ENCODE measurements at regions not wholly inside any gene's neighbourhood (a gene's known extent, or its start where the extent isn't known, plus 50 kb on each side); places are given as distances from the start of the nearest gene placed in this dataset.

DNA sequence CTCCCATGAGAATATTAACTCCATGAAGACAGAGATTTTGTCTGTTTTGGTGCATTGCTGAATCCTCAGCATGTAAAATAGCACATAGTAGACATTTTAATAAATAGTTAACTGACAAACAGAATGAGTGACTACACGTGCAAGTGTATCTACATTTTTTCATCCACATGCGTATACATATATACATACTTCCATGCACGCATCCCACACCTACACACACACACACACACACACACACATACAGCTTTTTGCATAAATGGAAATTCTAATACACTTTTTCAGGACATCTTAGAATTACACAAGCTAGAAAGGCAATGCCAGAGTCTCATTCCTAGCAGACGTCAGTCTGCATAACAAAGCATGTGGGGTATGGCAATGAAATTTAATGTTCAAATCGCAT, 139.7 kb upstream of the LRFN2 start:
- H3K9me3 ChIP-seq (ENCODE audit: low read length), result no peaks in the 10 kb centered on the region
- H4K20me1 ChIP-seq (ENCODE audit: insufficient read depth, low read length), result no peaks in the 10 kb centered on the region
- peaks cover 14% of the 10 kb centered on the region; the same call in 1 of the 2 replicates for H3K4me1 ChIP-seq (ENCODE audit: insufficient read depth, low read length)
- TF ChIP-seq, protein P1, sequence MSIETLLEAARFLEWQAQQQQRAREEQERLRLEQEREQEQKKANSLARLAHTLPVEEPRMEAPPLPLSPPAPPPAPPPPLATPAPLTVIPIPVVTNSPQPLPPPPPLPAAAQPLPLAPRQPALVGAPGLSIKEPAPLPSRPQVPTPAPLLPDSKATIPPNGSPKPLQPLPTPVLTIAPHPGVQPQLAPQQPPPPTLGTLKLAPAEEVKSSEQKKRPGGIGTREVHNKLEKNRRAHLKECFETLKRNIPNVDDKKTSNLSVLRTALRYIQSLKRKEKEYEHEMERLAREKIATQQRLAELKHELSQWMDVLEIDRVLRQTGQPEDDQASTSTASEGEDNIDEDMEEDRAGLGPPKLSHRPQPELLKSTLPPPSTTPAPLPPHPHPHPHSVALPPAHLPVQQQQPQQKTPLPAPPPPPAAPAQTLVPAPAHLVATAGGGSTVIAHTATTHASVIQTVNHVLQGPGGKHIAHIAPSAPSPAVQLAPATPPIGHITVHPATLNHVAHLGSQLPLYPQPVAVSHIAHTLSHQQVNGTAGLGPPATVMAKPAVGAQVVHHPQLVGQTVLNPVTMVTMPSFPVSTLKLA (IDR thresholded peaks at IDR 0.05), result 0 out of 2 replicates have a peak, but pooled peaks have one; percentile 26
- TF ChIP-seq TBX3 (IDR thresholded peaks at IDR 0.05; ENCODE audit: borderline replicate concordance), result no peak
- no peak overlapping the region for H3K4me3 ChIP-seq (replicated peaks in 1 of 3; ENCODE audit: insufficient read depth in 1 of 3, low read depth in 2 of 3, low read length in 3 of 3)
- ChIA-PET POLR2A (no interaction called here), CTCF (ENCODE audit: low intra/inter-chr PET ratio, low total read pairs) (no interaction called here)
- no peak overlapping the region for H2AFZ ChIP-seq (ENCODE audit: low read length)
- no peak for ATAC-seq
- in situ Hi-C loops (cut with HindIII; ENCODE audit: extremely low pct_ligation_motif_present, low pct_unique_long_range_greater_than_20kb) (no loop called here), intact Hi-C loops (cut with micrococcal nuclease; ENCODE audit: unreplicated experiment) (no loop called here)
- no peak overlapping the region for H3K27ac ChIP-seq (ENCODE audit: extremely low read length, insufficient read depth, low read length)
- no peak for DNase-seq (ENCODE audit: low spot score)
- H3K4me2 ChIP-seq (ENCODE audit: low read depth, low read length), result no peak overlapping the region
- H3K27me3 ChIP-seq (ENCODE audit: control insufficient read depth in 1 of 2, insufficient read depth in 2 of 2, low read length in 2 of 2), result 0 out of 5 replicates have a peak, but pooled peaks cover 0 to 11% of the 10 kb centered on the region in 2 experiments
- no peaks in the 10 kb centered on the region for H3K79me2 ChIP-seq (ENCODE audit: insufficient read depth, low read length)
- WGBS (ENCODE audit: low lambda C conversion rate), result 28% methylated on average over 5 of the region's 5 CpGs
- no peaks in the 10 kb centered on the region for H3K36me3 ChIP-seq (replicated peaks in 1 of 2; ENCODE audit: control insufficient read depth in 1 of 2, insufficient read depth in 2 of 2, low read length in 2 of 2)
- no peak for FAIRE-seq
- no TSS peak for BruUV-seq (replicated peaks)
- H3K9ac ChIP-seq (ENCODE audit: insufficient read depth, low read depth, low read length), result no peak overlapping the region

DNA sequence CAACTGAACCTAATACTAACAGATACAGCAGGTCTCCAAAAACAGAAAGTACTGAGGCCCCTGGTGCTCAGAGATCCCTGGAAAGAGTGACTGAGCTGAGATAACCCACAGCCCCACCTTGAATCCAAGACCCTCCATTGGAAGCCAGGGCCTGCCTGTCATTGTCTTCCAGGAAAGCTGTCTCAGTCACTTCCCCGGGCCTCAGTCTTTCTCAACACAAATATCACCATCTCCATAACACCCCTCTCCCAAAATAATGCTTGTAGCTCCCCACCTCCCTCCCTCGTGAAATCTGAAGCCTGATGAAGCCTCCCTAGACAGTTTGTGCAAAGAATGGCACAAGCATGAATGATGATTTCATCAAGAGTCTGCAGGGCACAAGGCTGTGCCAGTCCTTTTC, 138.2 kb upstream of the LRFN2 start:
- POLR2A ChIA-PET, result no interaction called here
- no TSS peak for BruUV-seq (replicated peaks)
- no peak overlapping the region for H3K4me2 ChIP-seq (ENCODE audit: low read depth, low read length)
- no peak for TF ChIP-seq ATM (IDR thresholded peaks at IDR 0.05; ENCODE audit: borderline replicate concordance)
- no peak for TF ChIP-seq ZNF782 (CRISPR knock-in tag; IDR thresholded peaks at IDR 0.05; ENCODE audit: borderline replicate concordance)
- TF ChIP-seq, protein P2, sequence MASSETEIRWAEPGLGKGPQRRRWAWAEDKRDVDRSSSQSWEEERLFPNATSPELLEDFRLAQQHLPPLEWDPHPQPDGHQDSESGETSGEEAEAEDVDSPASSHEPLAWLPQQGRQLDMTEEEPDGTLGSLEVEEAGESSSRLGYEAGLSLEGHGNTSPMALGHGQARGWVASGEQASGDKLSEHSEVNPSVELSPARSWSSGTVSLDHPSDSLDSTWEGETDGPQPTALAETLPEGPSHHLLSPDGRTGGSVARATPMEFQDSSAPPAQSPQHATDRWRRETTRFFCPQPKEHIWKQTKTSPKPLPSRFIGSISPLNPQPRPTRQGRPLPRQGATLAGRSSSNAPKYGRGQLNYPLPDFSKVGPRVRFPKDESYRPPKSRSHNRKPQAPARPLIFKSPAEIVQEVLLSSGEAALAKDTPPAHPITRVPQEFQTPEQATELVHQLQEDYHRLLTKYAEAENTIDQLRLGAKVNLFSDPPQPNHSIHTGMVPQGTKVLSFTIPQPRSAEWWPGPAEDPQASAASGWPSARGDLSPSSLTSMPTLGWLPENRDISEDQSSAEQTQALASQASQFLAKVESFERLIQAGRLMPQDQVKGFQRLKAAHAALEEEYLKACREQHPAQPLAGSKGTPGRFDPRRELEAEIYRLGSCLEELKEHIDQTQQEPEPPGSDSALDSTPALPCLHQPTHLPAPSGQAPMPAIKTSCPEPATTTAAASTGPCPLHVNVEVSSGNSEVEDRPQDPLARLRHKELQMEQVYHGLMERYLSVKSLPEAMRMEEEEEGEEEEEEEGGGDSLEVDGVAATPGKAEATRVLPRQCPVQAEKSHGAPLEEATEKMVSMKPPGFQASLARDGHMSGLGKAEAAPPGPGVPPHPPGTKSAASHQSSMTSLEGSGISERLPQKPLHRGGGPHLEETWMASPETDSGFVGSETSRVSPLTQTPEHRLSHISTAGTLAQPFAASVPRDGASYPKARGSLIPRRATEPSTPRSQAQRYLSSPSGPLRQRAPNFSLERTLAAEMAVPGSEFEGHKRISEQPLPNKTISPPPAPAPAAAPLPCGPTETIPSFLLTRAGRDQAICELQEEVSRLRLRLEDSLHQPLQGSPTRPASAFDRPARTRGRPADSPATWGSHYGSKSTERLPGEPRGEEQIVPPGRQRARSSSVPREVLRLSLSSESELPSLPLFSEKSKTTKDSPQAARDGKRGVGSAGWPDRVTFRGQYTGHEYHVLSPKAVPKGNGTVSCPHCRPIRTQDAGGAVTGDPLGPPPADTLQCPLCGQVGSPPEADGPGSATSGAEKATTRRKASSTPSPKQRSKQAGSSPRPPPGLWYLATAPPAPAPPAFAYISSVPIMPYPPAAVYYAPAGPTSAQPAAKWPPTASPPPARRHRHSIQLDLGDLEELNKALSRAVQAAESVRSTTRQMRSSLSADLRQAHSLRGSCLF (CRISPR knock-in tag; IDR thresholded peaks at IDR 0.05; ENCODE audit: borderline replicate concordance), result no peak
- TF ChIP-seq REPIN1 (CRISPR knock-in tag; IDR thresholded peaks at IDR 0.05; ENCODE audit: borderline replicate concordance, low read depth), result no peak
- TF ChIP-seq GATAD2A (CRISPR knock-in tag; IDR thresholded peaks at IDR 0.05), result no peak
- TF ChIP-seq SRSF4 (IDR thresholded peaks at IDR 0.05; ENCODE audit: low read depth, low read length, poor library complexity, severe bottlenecking), result no peak
- TF ChIP-seq, protein P3, sequence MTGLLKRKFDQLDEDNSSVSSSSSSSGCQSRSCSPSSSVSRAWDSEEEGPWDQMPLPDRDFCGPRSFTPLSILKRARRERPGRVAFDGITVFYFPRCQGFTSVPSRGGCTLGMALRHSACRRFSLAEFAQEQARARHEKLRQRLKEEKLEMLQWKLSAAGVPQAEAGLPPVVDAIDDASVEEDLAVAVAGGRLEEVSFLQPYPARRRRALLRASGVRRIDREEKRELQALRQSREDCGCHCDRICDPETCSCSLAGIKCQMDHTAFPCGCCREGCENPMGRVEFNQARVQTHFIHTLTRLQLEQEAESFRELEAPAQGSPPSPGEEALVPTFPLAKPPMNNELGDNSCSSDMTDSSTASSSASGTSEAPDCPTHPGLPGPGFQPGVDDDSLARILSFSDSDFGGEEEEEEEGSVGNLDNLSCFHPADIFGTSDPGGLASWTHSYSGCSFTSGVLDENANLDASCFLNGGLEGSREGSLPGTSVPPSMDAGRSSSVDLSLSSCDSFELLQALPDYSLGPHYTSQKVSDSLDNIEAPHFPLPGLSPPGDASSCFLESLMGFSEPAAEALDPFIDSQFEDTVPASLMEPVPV (CRISPR knock-in tag; IDR thresholded peaks at IDR 0.05), result no peak

More for the DNA sequence above, 138.2 kb upstream of the LRFN2 start:
- H3K9me3 ChIP-seq (ENCODE audit: low read length), result no peaks in the 10 kb centered on the region
- WGBS (ENCODE audit: low lambda C conversion rate), result 0% methylated on average over 2 of the region's 2 CpGs
- H3K4me1 ChIP-seq (ENCODE audit: insufficient read depth, low read length), result peaks cover 14% of the 10 kb centered on the region; the same call in 1 of the 2 replicates
- in situ Hi-C loops (cut with HindIII; ENCODE audit: extremely low pct_ligation_motif_present, low pct_unique_long_range_greater_than_20kb) (no loop called here), intact Hi-C loops (cut with micrococcal nuclease; ENCODE audit: unreplicated experiment) (no loop called here)
- FAIRE-seq, result no peak
- no peak for DNase-seq (ENCODE audit: low spot score)
- ATAC-seq, result no peak
- H3K36me3 ChIP-seq (replicated peaks in 1 of 2; ENCODE audit: control insufficient read depth in 1 of 2, insufficient read depth in 2 of 2, low read length in 2 of 2), result no peaks in the 10 kb centered on the region
- H3K27ac ChIP-seq (ENCODE audit: extremely low read length, insufficient read depth, low read length), result no peak overlapping the region
- no peak overlapping the region for H2AFZ ChIP-seq (ENCODE audit: low read length)
- H4K20me1 ChIP-seq (ENCODE audit: insufficient read depth, low read length), result no peaks in the 10 kb centered on the region
- H3K4me3 ChIP-seq (replicated peaks in 1 of 3; ENCODE audit: insufficient read depth in 1 of 3, low read depth in 2 of 3, low read length in 3 of 3), result no peak overlapping the region
- H3K27me3 ChIP-seq (ENCODE audit: control insufficient read depth in 1 of 2, insufficient read depth in 2 of 2, low read length in 2 of 2), result peaks cover 0 to 14% of the 10 kb centered on the region in 2 experiments; a peak in 2 of 5 replicates
- no peaks in the 10 kb centered on the region for H3K79me2 ChIP-seq (ENCODE audit: insufficient read depth, low read length)
- H3K9ac ChIP-seq (ENCODE audit: insufficient read depth, low read depth, low read length), result no peak overlapping the region
- CTCF ChIA-PET (ENCODE audit: low intra/inter-chr PET ratio, low total read pairs), result no interaction called here
